HG03045 (cell line): ENCODE measurements at regions not wholly inside any gene's neighbourhood (a gene's known extent, or its start where the extent isn't known, plus 50 kb on each side); places are given as distances from the start of the nearest gene placed in this dataset.
"Not testable (repeated sequence)": the region's sequence is repeated elsewhere in the genome, so short reads cannot be mapped to it uniquely, and the experiment has no call there.

Experiments
- ATAC-seq: cut with Tn5 transposase; IDR thresholded peaks from one replicate; pipeline ENCODE4 v1.9.1; 2021; ENCODE audit warnings: mild to moderate bottlenecking, moderate library complexity; ENCODE audit not compliant: unreplicated experiment

GRCh38 chr16:29153307-29153706 is 168.5 kb downstream of the LAT start:
- ATAC-seq: not testable (repeated sequence)

DNA sequence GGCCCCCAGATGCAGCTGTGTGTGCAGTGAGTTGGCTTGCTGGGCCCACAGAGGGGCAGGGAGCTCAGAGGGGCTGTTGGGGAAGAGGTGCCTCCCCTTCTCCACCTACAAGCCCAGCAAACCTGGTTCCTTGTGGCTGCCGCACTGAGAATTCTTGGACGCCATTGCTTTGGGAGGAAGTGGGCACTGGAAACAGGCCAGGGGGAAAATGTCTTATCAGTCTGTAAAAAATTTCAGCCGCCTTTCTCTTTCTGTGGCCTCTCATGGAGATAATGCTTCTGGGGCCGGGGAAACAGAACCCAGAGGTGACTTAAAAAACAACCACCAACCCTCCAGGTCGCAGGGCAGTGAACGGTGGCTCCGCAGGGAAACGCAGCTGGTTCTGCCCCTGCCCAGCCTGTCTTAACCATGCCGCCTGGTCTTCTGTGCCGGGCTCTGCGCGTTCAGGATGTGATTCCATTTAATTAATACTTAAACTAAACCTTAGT is 167.7 kb downstream of the LAT start:
- not testable (repeated sequence) for ATAC-seq

GRCh38 chr16:29151317-29151716 is 166.5 kb downstream of the LAT start:
- ATAC-seq: no peak

DNA sequence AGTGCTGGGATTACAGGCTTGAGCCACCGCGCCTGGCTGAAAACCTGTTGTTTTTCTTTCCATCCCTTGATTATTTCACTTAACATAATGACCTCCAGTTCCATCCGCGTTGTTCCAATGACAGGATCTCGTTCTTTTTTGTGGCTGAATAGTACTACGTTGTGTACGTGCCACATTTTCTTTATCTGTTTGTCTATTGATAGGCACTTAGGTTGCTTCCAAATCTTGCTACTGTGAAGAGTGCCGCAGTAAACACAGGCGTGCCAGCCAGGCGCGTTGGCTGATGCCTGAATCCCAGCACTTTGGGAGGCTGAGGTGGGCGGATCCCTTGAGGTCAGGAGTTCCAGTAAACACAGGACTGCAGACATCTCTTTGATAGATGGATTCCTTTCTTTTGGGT is 165.1 kb downstream of the LAT start:
- not testable (repeated sequence) for ATAC-seq

DNA sequence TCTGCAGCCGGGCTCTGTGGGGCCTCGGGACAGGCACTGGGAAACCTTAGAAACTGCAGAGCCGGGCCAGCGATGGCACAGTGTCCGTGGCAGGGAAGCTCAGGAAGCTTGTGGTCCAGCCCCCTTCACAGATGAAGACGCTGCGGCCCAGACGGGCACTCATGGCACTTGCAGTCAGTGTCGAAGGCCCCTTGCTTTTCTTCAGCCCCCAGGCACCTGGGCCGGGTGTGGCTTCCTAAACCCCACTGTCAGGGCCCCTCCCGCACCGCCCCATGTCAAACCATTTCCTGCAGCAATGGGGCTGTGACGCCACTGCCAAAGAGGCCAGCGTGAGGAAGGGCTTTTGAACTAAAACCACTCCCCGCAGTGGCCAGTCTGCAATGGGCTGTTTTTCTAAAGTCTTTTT is 164.0 kb downstream of the LAT start:
- no peak for ATAC-seq

- no peak for ATAC-seq
Observed at GRCh38 chr16:29148131-29148691, 163.4 kb downstream of the LAT start.

DNA sequence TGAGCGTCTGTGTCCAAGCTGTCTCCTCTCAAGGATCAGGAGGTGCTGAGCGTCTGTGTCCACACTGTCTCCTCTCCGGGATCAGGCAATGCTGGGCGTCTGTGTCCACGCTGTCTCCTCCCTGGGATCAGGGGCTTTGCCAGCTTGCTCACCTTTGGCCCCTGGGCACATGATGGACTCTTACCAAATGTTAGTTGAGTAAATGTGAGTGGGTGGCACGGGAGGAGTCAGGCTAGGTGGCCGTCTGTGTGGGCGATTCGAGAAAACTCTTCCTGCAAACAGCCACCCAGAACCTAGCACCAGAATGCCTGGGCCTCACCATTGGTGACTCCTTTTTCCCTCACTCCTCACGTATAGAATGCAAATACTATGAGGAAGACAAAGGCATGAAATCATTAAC is 162.9 kb downstream of the LAT start:
- ATAC-seq: not testable (repeated sequence)

- ATAC-seq: not testable (repeated sequence)
Observed at GRCh38 chr16:29146808-29147643, 162.2 kb downstream of the LAT start.

DNA sequence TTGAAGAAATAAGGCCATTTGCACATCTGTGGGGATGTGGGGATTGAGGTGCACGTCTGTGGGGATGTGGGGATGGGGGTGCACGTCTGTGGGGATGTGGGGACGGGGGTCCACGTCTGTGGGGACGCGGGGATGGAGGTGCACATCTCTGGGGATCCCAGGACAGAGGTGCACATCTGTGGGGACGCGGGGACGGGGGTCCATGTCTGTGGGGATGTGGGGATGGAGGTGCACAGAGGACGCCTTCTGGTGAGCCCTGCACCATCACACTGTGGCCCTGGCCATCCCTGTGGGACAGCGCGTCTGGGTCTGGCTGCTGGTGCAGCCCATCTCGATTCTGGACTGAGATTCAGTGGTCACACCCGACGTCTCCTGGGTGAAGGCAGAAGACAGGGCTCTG is 161.4 kb downstream of the LAT start:
- ATAC-seq: no peak

GRCh38 chr16:29145486-29146225 is 160.8 kb downstream of the LAT start:
- ATAC-seq: not testable (repeated sequence)

GRCh38 chr16:29145086-29145485 is 160.2 kb downstream of the LAT start:
- not testable (repeated sequence) for ATAC-seq

GRCh38 chr16:29144669-29145062 is 159.8 kb downstream of the LAT start:
- ATAC-seq: not testable (repeated sequence)

DNA sequence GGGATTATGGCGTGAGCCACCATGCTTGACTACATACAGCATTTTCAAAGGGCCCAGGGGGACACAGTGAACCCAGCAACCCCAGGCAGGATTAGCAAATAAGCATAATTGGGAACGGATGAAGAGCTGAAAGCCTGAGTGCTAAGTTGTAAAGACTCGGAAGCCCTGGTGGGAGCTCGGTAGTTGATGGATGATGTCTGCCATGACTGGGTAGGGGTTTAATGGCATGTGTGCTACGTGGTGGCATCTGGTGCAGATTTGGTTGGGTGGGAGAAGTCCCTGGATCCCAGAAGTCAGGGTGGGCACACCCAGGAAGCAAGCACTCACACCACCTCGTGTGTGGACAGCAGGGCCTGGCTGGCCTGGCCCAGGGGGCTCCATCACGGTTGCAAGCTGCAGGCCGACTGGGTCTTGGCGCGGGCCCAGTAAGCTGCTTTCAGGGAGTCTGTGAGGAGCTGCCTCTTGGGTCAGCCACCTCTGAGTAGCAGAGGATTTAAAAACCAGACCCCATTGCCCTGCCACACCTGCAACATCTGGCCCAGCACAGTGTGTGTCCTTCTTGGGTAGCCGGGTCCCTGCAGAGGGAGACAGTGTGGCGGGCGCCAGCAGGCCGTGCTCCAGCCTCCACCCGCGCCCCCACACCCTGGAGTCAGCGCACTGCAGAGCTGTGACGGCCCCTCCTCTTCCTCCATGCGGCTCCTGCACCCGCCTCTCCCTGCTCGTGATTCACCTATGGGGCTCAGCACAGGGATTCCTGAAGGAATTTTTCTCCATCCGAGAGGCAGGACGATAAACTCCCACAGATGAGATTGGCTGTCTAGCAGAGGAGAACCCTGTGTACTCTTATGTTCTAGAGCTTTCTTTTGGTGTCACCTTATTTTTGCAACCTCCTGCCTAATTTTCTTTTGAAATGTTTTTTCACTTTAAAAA is 159.2 kb downstream of the LAT start:
- not testable (repeated sequence) for ATAC-seq

DNA sequence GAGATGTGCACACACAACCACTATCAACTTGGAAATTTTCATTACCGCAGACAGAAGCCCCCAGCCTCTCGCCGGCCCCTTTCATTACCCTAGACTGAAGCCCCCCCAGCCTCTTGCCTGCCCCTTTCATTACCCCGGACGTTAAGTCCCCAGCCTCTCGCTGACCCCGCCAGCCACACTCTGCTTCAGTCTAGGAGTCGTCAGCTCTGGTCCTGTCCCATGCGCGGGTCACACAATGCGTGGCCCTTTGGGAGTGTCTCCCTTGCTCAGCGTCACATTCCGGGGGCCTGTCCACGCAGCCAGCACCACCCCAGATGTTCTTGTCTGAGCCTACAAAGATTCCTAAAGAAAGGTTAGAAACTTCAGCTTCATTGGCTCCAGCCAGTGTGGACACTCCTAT is 157.7 kb downstream of the LAT start:
- ATAC-seq: not testable (repeated sequence)

DNA sequence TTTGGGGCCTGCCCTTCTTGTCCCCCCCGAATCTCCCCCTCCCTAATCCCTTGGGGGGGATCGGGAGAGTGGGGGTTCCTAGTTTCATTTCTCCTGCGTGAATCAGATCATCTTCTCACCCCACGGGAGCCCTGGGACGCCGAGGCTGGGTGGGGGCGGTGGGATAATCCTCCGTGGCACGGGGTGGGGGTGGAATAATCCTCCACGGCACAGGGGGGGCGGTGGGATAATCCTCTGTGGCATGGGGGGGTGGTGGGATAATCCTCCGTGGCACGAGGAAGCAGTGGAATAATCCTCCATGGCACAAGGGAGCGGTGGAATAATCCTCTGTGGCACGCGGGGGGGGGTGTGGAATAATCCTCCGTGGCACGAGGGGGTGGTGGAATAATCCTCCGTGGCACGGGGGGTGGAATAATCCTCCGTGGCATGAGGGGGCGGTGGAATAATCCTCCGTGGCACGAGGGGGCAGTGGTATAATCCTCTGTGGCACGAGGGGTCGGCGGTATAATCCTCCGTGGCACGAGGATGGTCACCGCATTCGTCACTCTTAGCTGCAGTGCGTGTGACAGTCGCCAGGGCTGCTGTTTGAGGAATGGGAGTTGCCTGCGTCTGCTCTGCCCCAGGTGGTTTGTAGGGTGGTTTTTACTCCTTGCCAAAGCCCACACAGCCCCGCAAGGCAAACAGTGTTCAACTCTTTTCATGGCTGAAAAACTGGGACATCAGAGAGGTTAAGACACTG is 156.9 kb downstream of the LAT start:
- no peak for ATAC-seq

GRCh38 chr16:29141121-29141520 is 156.3 kb downstream of the LAT start:
- ATAC-seq: not testable (repeated sequence)

DNA sequence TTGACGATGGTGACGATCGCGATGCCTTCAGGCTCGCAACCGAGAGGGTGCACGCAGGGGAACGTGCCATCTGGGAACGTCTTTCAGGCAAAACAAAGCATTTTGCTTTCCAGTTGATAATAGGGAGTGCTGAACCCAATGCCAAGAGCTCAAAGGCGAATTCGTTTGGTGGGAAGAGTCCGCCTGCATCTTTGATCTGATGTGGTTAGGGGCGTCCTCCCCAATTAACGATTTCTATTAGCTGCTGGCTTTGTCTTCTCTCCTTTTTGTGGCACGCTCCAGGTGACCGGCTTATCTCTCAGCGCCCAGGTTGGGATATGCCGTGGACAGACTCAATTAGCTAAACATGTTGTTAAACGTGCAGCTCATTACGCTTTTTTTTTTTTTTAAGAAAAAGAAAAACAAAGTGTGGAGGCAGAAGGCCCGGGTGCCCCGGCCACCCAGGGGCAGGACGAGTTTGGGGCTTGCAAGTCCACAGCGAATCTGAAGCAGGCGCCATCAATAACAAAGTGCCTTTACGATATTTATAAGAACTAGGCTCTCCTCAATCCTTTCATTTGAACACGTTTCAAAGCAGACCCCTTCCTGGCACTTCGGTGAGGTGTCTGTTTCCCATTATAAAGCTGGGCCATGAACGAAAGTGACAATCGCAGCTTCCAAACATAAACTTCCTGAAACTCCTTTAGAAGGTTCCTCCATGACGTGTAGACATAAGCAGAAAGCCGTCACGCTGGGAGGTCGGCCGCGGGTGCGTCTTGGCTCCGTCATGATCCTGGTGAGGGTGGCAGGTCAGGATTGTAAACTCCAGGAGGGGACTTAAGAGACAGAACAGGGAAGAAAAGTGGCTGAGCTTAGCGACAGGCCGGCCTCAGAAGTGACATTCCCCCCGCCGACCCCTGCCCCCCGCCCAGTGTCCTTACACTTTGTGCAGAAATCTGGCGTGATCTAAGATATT is 155.3 kb downstream of the LAT start:
- ATAC-seq: not testable (repeated sequence)

GRCh38 chr16:29139261-29139802 is 154.5 kb downstream of the LAT start:
- ATAC-seq: no peak
